ENCODE measurements at regions not wholly inside any gene's neighbourhood (a gene's known extent, or its start where the extent isn't known, plus 50 kb on each side); places are given as distances from the start of the nearest gene placed in this dataset.

GRCh38 chr4:144403893-144404292 lies 242.1 kb upstream of the HHIP start:
- Histone ChIP-seq H3K4me2 (ENCODE audit: low read length) (no peak overlapping the region), H3K56ac (ENCODE audit: low read length) (no peak overlapping the region), H3K9ac (ENCODE audit: low read length) (no peak overlapping the region), H2AK5ac (ENCODE audit: low read length) (no peak overlapping the region), H3K79me2 (ENCODE audit: control insufficient read depth, insufficient read depth, low read length) (no peaks in the 10 kb centered on the region), H2BK5ac (ENCODE audit: low read length) (no peak overlapping the region), H2BK120ac (ENCODE audit: low read depth, low read length) (no peak overlapping the region), H3K18ac (ENCODE audit: low read length) (no peak overlapping the region), H3K27ac (ENCODE audit: low read depth, low read length) (no peak overlapping the region), H2BK15ac (replicated peaks; ENCODE audit: low read depth) (no peak overlapping the region), H3K36me3 (ENCODE audit: control insufficient read depth, insufficient read depth, low read length) (no peaks in the 10 kb centered on the region), H4K5ac (ENCODE audit: low read length) (no peak overlapping the region), H3K79me1 (ENCODE audit: low read length) (no peaks in the 10 kb centered on the region), H3K4me1 (ENCODE audit: control insufficient read depth, low read depth, low read length) (no peaks in the 10 kb centered on the region), H4K8ac (ENCODE audit: low read depth, low read length) (no peak overlapping the region), H3K27me3 (ENCODE audit: insufficient read depth, low read length, poor library complexity) (no peaks in the 10 kb centered on the region), H3K4ac (ENCODE audit: low read depth, low read length) (no peak overlapping the region), H3K4me3 (ENCODE audit: low read length) (no peak overlapping the region), H3K23ac (ENCODE audit: low read length) (no peak overlapping the region)
- DNase-seq, result no peak
- no CpG with 5 or more reads among the region's 1 CpG for WGBS (ENCODE audit: extremely low coverage, insufficient coverage, low lambda C conversion rate)

- no peak overlapping the region for H3K23ac ChIP-seq (ENCODE audit: low read length)
- no peak overlapping the region for H2BK120ac ChIP-seq (ENCODE audit: low read depth, low read length)
- H3K56ac ChIP-seq (ENCODE audit: low read length), result no peak overlapping the region
- no CpG with 5 or more reads among the region's 4 CpGs for WGBS (ENCODE audit: extremely low coverage, insufficient coverage, low lambda C conversion rate)
- no peaks in the 10 kb centered on the region for H3K36me3 ChIP-seq (ENCODE audit: control insufficient read depth, insufficient read depth, low read length)
- no peaks in the 10 kb centered on the region for H3K27me3 ChIP-seq (ENCODE audit: insufficient read depth, low read length, poor library complexity)
- no peak overlapping the region for H4K5ac ChIP-seq (ENCODE audit: low read length)
- H4K8ac ChIP-seq (ENCODE audit: low read depth, low read length), result no peak overlapping the region
- H2BK5ac ChIP-seq (ENCODE audit: low read length), result no peak overlapping the region
- no peaks in the 10 kb centered on the region for H3K79me2 ChIP-seq (ENCODE audit: control insufficient read depth, insufficient read depth, low read length)
- no peak overlapping the region for H3K18ac ChIP-seq (ENCODE audit: low read length)
- no peak for DNase-seq
- no peak overlapping the region for H3K4me3 ChIP-seq (ENCODE audit: low read length)
- H3K4me1 ChIP-seq (ENCODE audit: control insufficient read depth, low read depth, low read length), result no peaks in the 10 kb centered on the region
- no peaks in the 10 kb centered on the region for H3K79me1 ChIP-seq (ENCODE audit: low read length)
- no peak overlapping the region for H2AK5ac ChIP-seq (ENCODE audit: low read length)
- H3K4ac ChIP-seq (ENCODE audit: low read depth, low read length), result no peak overlapping the region
- H3K9ac ChIP-seq (ENCODE audit: low read length), result no peak overlapping the region
- H3K4me2 ChIP-seq (ENCODE audit: low read length), result no peak overlapping the region
- H2BK15ac ChIP-seq (replicated peaks; ENCODE audit: low read depth), result no peak overlapping the region
- H3K27ac ChIP-seq (ENCODE audit: low read depth, low read length), result no peak overlapping the region
Measured at GRCh38 chr4:144409525-144409924, 236.4 kb upstream of the HHIP start.

- no peaks in the 10 kb centered on the region for H3K4me1 ChIP-seq (ENCODE audit: control insufficient read depth, low read depth, low read length)
- no peaks in the 10 kb centered on the region for H3K79me1 ChIP-seq (ENCODE audit: low read length)
- H3K36me3 ChIP-seq (ENCODE audit: control insufficient read depth, insufficient read depth, low read length), result no peaks in the 10 kb centered on the region
- no peak overlapping the region for H3K4me2 ChIP-seq (ENCODE audit: low read length)
- H3K79me2 ChIP-seq (ENCODE audit: control insufficient read depth, insufficient read depth, low read length), result no peaks in the 10 kb centered on the region
- H3K27ac ChIP-seq (ENCODE audit: low read depth, low read length), result no peak overlapping the region
- no peak overlapping the region for H2BK5ac ChIP-seq (ENCODE audit: low read length)
- H2BK15ac ChIP-seq (replicated peaks; ENCODE audit: low read depth), result no peak overlapping the region
- no CpG with 5 or more reads among the region's 2 CpGs for WGBS (ENCODE audit: extremely low coverage, insufficient coverage, low lambda C conversion rate)
- no peak overlapping the region for H2AK5ac ChIP-seq (ENCODE audit: low read length)
- no peak overlapping the region for H4K5ac ChIP-seq (ENCODE audit: low read length)
- H3K4ac ChIP-seq (ENCODE audit: low read depth, low read length), result no peak overlapping the region
- no peak overlapping the region for H3K4me3 ChIP-seq (ENCODE audit: low read length)
- H3K23ac ChIP-seq (ENCODE audit: low read length), result no peak overlapping the region
- DNase-seq, result no peak
- H4K8ac ChIP-seq (ENCODE audit: low read depth, low read length), result no peak overlapping the region
- H3K56ac ChIP-seq (ENCODE audit: low read length), result no peak overlapping the region
- no peak overlapping the region for H2BK120ac ChIP-seq (ENCODE audit: low read depth, low read length)
- no peak overlapping the region for H3K9ac ChIP-seq (ENCODE audit: low read length)
- no peaks in the 10 kb centered on the region for H3K27me3 ChIP-seq (ENCODE audit: insufficient read depth, low read length, poor library complexity)
- no peak overlapping the region for H3K18ac ChIP-seq (ENCODE audit: low read length)
Measured at GRCh38 chr4:144410230-144410783, 235.6 kb upstream of the HHIP start.

DNA sequence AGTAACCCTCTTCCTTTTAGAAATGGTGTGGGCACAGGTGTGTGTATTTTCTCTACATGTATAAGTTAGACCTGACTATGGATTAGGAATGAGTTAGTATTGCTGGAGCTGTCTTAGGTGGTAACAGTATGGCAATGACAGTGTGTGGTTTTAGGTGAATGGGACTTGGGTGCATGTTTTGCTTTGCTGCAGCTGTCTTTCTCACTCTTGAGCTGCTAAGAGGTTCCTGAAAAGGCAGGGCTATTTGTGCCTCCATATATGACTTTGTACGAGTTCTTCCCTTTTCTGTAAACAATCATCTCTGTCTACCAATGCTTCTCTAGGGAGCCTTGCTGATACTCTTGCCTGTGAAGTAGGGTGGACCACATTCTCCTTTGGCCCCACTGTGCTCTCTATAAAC lies 234.8 kb upstream of the HHIP start:
- Histone ChIP-seq H3K9ac (ENCODE audit: low read length) (no peak overlapping the region), H4K8ac (ENCODE audit: low read depth, low read length) (no peak overlapping the region), H3K4ac (ENCODE audit: low read depth, low read length) (no peak overlapping the region), H2BK5ac (ENCODE audit: low read length) (no peak overlapping the region), H3K79me1 (ENCODE audit: low read length) (no peaks in the 10 kb centered on the region), H3K36me3 (ENCODE audit: control insufficient read depth, insufficient read depth, low read length) (no peaks in the 10 kb centered on the region), H3K79me2 (ENCODE audit: control insufficient read depth, insufficient read depth, low read length) (no peaks in the 10 kb centered on the region), H3K4me2 (ENCODE audit: low read length) (no peak overlapping the region), H2AK5ac (ENCODE audit: low read length) (no peak overlapping the region), H3K23ac (ENCODE audit: low read length) (no peak overlapping the region), H3K27me3 (ENCODE audit: insufficient read depth, low read length, poor library complexity) (no peaks in the 10 kb centered on the region), H3K4me3 (ENCODE audit: low read length) (no peak overlapping the region), H3K27ac (ENCODE audit: low read depth, low read length) (no peak overlapping the region), H2BK120ac (ENCODE audit: low read depth, low read length) (no peak overlapping the region), H4K5ac (ENCODE audit: low read length) (no peak overlapping the region), H3K4me1 (ENCODE audit: control insufficient read depth, low read depth, low read length) (no peaks in the 10 kb centered on the region), H2BK15ac (replicated peaks; ENCODE audit: low read depth) (no peak overlapping the region), H3K18ac (ENCODE audit: low read length) (no peak overlapping the region), H3K56ac (ENCODE audit: low read length) (no peak overlapping the region)
- no CpG with 5 or more reads among the region's 1 CpG for WGBS (ENCODE audit: extremely low coverage, insufficient coverage, low lambda C conversion rate)
- no peak for DNase-seq

- H2BK5ac ChIP-seq (ENCODE audit: low read length), result no peak overlapping the region
- no peak overlapping the region for H2AK5ac ChIP-seq (ENCODE audit: low read length)
- H3K18ac ChIP-seq (ENCODE audit: low read length), result no peak overlapping the region
- no peak overlapping the region for H3K56ac ChIP-seq (ENCODE audit: low read length)
- no peak overlapping the region for H4K8ac ChIP-seq (ENCODE audit: low read depth, low read length)
- no peak overlapping the region for H3K9ac ChIP-seq (ENCODE audit: low read length)
- DNase-seq, result no peak
- H3K4ac ChIP-seq (ENCODE audit: low read depth, low read length), result no peak overlapping the region
- H2BK120ac ChIP-seq (ENCODE audit: low read depth, low read length), result no peak overlapping the region
- no peaks in the 10 kb centered on the region for H3K79me1 ChIP-seq (ENCODE audit: low read length)
- H2BK15ac ChIP-seq (replicated peaks; ENCODE audit: low read depth), result no peak overlapping the region
- no peaks in the 10 kb centered on the region for H3K4me1 ChIP-seq (ENCODE audit: control insufficient read depth, low read depth, low read length)
- H3K23ac ChIP-seq (ENCODE audit: low read length), result no peak overlapping the region
- no peak overlapping the region for H3K4me2 ChIP-seq (ENCODE audit: low read length)
- no peak overlapping the region for H3K27ac ChIP-seq (ENCODE audit: low read depth, low read length)
- H3K4me3 ChIP-seq (ENCODE audit: low read length), result no peak overlapping the region
- no peaks in the 10 kb centered on the region for H3K27me3 ChIP-seq (ENCODE audit: insufficient read depth, low read length, poor library complexity)
- no peaks in the 10 kb centered on the region for H3K36me3 ChIP-seq (ENCODE audit: control insufficient read depth, insufficient read depth, low read length)
- no peaks in the 10 kb centered on the region for H3K79me2 ChIP-seq (ENCODE audit: control insufficient read depth, insufficient read depth, low read length)
- no peak overlapping the region for H4K5ac ChIP-seq (ENCODE audit: low read length)
Measured at GRCh38 chr4:144411700-144412099, 234.3 kb upstream of the HHIP start.

- no peak overlapping the region for H2AK5ac ChIP-seq (ENCODE audit: low read length)
- no peaks in the 10 kb centered on the region for H3K36me3 ChIP-seq (ENCODE audit: control insufficient read depth, insufficient read depth, low read length)
- no peaks in the 10 kb centered on the region for H3K79me2 ChIP-seq (ENCODE audit: control insufficient read depth, insufficient read depth, low read length)
- H3K4me3 ChIP-seq (ENCODE audit: low read length), result no peak overlapping the region
- H4K5ac ChIP-seq (ENCODE audit: low read length), result no peak overlapping the region
- no peaks in the 10 kb centered on the region for H3K4me1 ChIP-seq (ENCODE audit: control insufficient read depth, low read depth, low read length)
- no peak overlapping the region for H3K4ac ChIP-seq (ENCODE audit: low read depth, low read length)
- no peak overlapping the region for H3K4me2 ChIP-seq (ENCODE audit: low read length)
- no peak overlapping the region for H3K27ac ChIP-seq (ENCODE audit: low read depth, low read length)
- H3K23ac ChIP-seq (ENCODE audit: low read length), result no peak overlapping the region
- H4K8ac ChIP-seq (ENCODE audit: low read depth, low read length), result no peak overlapping the region
- no peaks in the 10 kb centered on the region for H3K27me3 ChIP-seq (ENCODE audit: insufficient read depth, low read length, poor library complexity)
- H2BK15ac ChIP-seq (replicated peaks; ENCODE audit: low read depth), result no peak overlapping the region
- no peak overlapping the region for H2BK5ac ChIP-seq (ENCODE audit: low read length)
- H3K9ac ChIP-seq (ENCODE audit: low read length), result no peak overlapping the region
- no CpG with 5 or more reads among the region's 4 CpGs for WGBS (ENCODE audit: extremely low coverage, insufficient coverage, low lambda C conversion rate)
- H3K18ac ChIP-seq (ENCODE audit: low read length), result no peak overlapping the region
- H3K79me1 ChIP-seq (ENCODE audit: low read length), result no peaks in the 10 kb centered on the region
- H2BK120ac ChIP-seq (ENCODE audit: low read depth, low read length), result no peak overlapping the region
- H3K56ac ChIP-seq (ENCODE audit: low read length), result no peak overlapping the region
- no peak for DNase-seq
Measured at GRCh38 chr4:144421056-144421455, 224.9 kb upstream of the HHIP start.

Data from mesendoderm (in vitro differentiated cells).